ENCODE measurements at regions not wholly inside any gene's neighbourhood (a gene's known extent, or its start where the extent isn't known, plus 50 kb on each side); places are given as distances from the start of the nearest gene placed in this dataset.

- TF ChIP-seq HOMEZ (CRISPR knock-in tag; IDR thresholded peaks at IDR 0.05), result no peak
- TF ChIP-seq ZNF764 (CRISPR knock-in tag; IDR thresholded peaks at IDR 0.05; ENCODE audit: low read depth), result no peak
- no peak for TF ChIP-seq SNRNP70 (optimal IDR thresholded peaks at IDR 0.05; ENCODE audit: low read depth, low read length)
Measured at GRCh38 chr6:79385333-79385732, 150.9 kb upstream of the HMGN3 start (continued).

GRCh38 chr6:79384845-79385244 is 150.4 kb upstream of the HMGN3 start:
- H3K79me2 ChIP-seq (ENCODE audit: control insufficient read depth, insufficient read depth, low read length), result no peaks in the 10 kb centered on the region
- ChIA-PET POLR2A (no interaction called here), CTCF (ENCODE audit: low intra/inter-chr PET ratio) (no interaction called here)
- no peaks in the 10 kb centered on the region for H3K9me1 ChIP-seq (ENCODE audit: control insufficient read depth, insufficient read depth, low read length)
- no peak overlapping the region for H3K4me3 ChIP-seq
- no peaks in the 10 kb centered on the region for H3K4me1 ChIP-seq (replicated peaks in 1 of 2; ENCODE audit: control insufficient read depth in 2 of 2, insufficient read depth in 2 of 2, low read length in 2 of 2)
- no peak for TF ChIP-seq GTF2B (IDR thresholded peaks at IDR 0.05; ENCODE audit: extremely low read depth, insufficient read length)
- TF ChIP-seq CREB5 (CRISPR knock-in tag; IDR thresholded peaks at IDR 0.05), result no peak
- TF ChIP-seq CCAR2 (IDR thresholded peaks at IDR 0.05; ENCODE audit: low read depth, low read length), result no peak
- no peak for TF ChIP-seq NCOA1 (IDR thresholded peaks at IDR 0.05; ENCODE audit: low read depth)
- TF ChIP-seq ZNF644 (tag; IDR thresholded peaks at IDR 0.05; ENCODE audit: low read depth), result no peak
- TF ChIP-seq THRAP3 (IDR thresholded peaks at IDR 0.05; ENCODE audit: borderline replicate concordance), result no peak
- no peak for TF ChIP-seq HDAC6 (IDR thresholded peaks at IDR 0.05; ENCODE audit: low read depth, low read length)
- no peak overlapping the region for H3K27ac ChIP-seq (ENCODE audit: extremely low read depth, low read depth, low read length)
- H3K36me3 ChIP-seq (ENCODE audit: control insufficient read depth, insufficient read depth, low read length), result no peaks in the 10 kb centered on the region
- no peak overlapping the region for H3K4me2 ChIP-seq (ENCODE audit: insufficient read depth, low read length)
- ATAC-seq (no peak), DNase-seq (ENCODE audit: extremely low read depth in 1 of 4, low spot score in 3 of 4) (no peak), FAIRE-seq (no peak)
- 0% methylated on average over 1 of the region's 1 CpG for WGBS (ENCODE audit: insufficient coverage, low coverage, missing lambda C conversion rate)
- no peak overlapping the region for H3K9ac ChIP-seq (ENCODE audit: insufficient read depth in 1 of 2, low read depth in 2 of 2, low read length in 2 of 2)
- H3K9me3 ChIP-seq (replicated peaks; ENCODE audit: control insufficient read depth, insufficient read depth, low read depth, low read length), result no peaks in the 10 kb centered on the region
- in situ Hi-C loops (cut with MboI), result no loop called here
- intact Hi-C loops (cut with micrococcal nuclease), result no loop called here
- no peaks in the 10 kb centered on the region for H3K27me3 ChIP-seq (ENCODE audit: control insufficient read depth in 2 of 2, insufficient read depth in 2 of 2, low read length in 2 of 2)
- BruUV-seq (replicated peaks), result no TSS peak
- H2AFZ ChIP-seq (ENCODE audit: low read depth, low read length), result no peak overlapping the region
- no peaks in the 10 kb centered on the region for H4K20me1 ChIP-seq (replicated peaks; ENCODE audit: control insufficient read depth, insufficient read depth, low read length)

Data from K562 (cell line).